ENCODE measurements at regions not wholly inside any gene's neighbourhood (a gene's known extent, or its start where the extent isn't known, plus 50 kb on each side); places are given as distances from the start of the nearest gene placed in this dataset.

- TF ChIP-seq, protein P1, sequence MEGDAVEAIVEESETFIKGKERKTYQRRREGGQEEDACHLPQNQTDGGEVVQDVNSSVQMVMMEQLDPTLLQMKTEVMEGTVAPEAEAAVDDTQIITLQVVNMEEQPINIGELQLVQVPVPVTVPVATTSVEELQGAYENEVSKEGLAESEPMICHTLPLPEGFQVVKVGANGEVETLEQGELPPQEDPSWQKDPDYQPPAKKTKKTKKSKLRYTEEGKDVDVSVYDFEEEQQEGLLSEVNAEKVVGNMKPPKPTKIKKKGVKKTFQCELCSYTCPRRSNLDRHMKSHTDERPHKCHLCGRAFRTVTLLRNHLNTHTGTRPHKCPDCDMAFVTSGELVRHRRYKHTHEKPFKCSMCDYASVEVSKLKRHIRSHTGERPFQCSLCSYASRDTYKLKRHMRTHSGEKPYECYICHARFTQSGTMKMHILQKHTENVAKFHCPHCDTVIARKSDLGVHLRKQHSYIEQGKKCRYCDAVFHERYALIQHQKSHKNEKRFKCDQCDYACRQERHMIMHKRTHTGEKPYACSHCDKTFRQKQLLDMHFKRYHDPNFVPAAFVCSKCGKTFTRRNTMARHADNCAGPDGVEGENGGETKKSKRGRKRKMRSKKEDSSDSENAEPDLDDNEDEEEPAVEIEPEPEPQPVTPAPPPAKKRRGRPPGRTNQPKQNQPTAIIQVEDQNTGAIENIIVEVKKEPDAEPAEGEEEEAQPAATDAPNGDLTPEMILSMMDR (IDR thresholded peaks at IDR 0.05; ENCODE audit: poor library complexity) = no peak
- TF ChIP-seq EZH2 (IDR thresholded peaks at IDR 0.05; ENCODE audit: borderline replicate concordance) (no peak), EZH2phosphoT487 (IDR thresholded peaks at IDR 0.05; ENCODE audit: low read depth, severe bottlenecking, unreplicated experiment) (no peak)
Measured at GRCh38 chr1:101723415-101723814, 273.3 kb downstream of the OLFM3 start.
